RWPE1 (cell line): ENCODE measurements at regions not wholly inside any gene's neighbourhood (a gene's known extent, or its start where the extent isn't known, plus 50 kb on each side); places are given as distances from the start of the nearest gene placed in this dataset.

ENCODE experiments used
- CTCF ChIA-PET: fragments of 350-600 bp; sonication (Branson Sonifier 250); formaldehyde crosslinking; extraction: SDS; loops from one replicate; lab custom pipeline; 2021; lab: Yijun Ruan, JAX
- POLR2A ChIA-PET: fragments of 400-600 bp; formaldehyde crosslinking; extraction: SDS; loops from one replicate; lab custom pipeline; 2020; ENCODE audit warnings: antibody characterized with exemption; ENCODE audit not compliant: low non-redundant PET; lab: Yijun Ruan, JAX
- DNase-seq: peaks from one replicate; pipeline ENCODE4 v3.0.0; 2012; ENCODE audit warnings: low spot score
- H3K27ac ChIP-seq: fragments of 450-650 bp; 2 replicates; pipeline ENCODE4 v1.5.1; 2017
- TF ChIP-seq, protein P1 (sequence below): fragments of 450-650 bp; conservative IDR thresholded peaks from 2 replicates; pipeline ENCODE4 v1.5.1; 2017; ENCODE audit warnings: low read depth, mild to moderate bottlenecking

DNA sequence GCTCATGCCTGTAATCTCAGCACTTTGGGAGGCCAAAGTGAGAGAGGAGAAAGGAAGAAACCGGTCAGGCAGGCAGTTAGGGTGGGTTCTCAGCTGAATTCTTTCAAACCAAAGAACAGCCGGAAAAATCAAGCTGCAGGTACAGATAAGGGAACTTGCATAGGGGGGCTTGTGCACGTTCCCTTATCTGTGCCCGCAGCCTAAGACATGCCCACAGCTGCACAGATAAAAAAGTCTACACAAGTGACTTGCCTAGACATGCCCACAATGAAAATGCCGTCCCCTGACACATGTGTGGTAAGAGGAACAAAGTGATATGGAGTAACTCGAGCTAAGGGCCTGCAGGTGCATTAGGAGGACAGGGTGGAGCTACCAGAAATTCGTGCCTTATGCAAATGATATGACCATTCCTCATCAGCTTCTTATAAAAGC lies 175.8 kb upstream of the SALL4 start:
- CTCF ChIA-PET: no interaction called here
- TF ChIP-seq, protein P1, sequence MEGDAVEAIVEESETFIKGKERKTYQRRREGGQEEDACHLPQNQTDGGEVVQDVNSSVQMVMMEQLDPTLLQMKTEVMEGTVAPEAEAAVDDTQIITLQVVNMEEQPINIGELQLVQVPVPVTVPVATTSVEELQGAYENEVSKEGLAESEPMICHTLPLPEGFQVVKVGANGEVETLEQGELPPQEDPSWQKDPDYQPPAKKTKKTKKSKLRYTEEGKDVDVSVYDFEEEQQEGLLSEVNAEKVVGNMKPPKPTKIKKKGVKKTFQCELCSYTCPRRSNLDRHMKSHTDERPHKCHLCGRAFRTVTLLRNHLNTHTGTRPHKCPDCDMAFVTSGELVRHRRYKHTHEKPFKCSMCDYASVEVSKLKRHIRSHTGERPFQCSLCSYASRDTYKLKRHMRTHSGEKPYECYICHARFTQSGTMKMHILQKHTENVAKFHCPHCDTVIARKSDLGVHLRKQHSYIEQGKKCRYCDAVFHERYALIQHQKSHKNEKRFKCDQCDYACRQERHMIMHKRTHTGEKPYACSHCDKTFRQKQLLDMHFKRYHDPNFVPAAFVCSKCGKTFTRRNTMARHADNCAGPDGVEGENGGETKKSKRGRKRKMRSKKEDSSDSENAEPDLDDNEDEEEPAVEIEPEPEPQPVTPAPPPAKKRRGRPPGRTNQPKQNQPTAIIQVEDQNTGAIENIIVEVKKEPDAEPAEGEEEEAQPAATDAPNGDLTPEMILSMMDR: no peak
- no peak for DNase-seq
- no peak overlapping the region for H3K27ac ChIP-seq
- POLR2A ChIA-PET: interaction anchor here (0.7 kb wide), 1 partner anchor 521 kb away, joined by 11 read pairs; no protein-coding TSS in a partner anchor

DNA sequence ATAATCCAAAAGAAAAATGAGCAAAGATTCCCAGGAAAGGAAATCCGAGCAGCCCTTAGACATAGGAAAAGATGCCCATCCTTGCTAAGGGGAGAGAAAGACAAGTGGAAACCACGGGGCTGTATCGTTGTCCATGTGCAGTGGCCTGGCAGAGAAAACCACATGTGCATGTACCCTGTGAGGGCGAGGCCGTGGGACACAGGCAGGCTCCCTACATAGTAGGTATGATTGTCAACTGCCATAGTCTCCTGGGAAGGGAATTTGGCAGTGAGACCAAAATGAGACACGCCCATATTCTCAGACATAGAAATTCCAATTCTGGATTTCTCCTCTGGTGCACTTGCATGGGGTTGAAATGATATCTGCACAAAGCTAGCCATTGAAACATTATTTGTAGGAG lies 169.7 kb upstream of the SALL4 start:
- TF ChIP-seq, protein P1: no peak
- H3K27ac ChIP-seq: peak overlapping the region; percentile 40; the same call in 1 of the 2 replicates
- DNase-seq: no peak
- ChIA-PET POLR2A (no interaction called here), CTCF (interaction anchor here (0.6 to 0.8 kb wide), 3 partner anchors 12 to 327 kb away, joined by 3 read pairs; no protein-coding TSS in a partner anchor)

DNA sequence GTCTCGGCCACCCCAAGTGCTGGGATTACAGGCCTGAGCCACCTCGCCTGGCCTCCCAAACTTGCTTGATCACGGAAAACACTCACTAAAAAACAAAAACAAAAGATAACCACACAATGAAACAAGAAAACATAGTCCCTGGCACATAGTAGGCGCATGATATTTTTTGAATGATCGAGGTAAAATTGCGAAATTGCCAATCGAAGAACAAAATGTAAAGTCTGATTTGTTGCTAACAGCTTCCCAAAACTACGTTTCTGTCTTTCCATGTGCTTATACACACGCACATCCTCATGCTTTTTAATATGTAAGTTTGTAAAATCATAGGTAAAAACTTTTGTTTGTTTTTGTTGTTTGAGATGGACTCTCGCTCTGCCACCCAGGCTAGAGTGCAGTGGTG lies 168.5 kb upstream of the SALL4 start:
- POLR2A ChIA-PET: no interaction called here
- no peak overlapping the region for H3K27ac ChIP-seq
- CTCF ChIA-PET: interaction anchor here (0.6 kb wide), 1 partner anchor 270 kb away, joined by 3 read pairs; no protein-coding TSS in a partner anchor
- TF ChIP-seq, protein P1: no peak
- DNase-seq: no peak

DNA sequence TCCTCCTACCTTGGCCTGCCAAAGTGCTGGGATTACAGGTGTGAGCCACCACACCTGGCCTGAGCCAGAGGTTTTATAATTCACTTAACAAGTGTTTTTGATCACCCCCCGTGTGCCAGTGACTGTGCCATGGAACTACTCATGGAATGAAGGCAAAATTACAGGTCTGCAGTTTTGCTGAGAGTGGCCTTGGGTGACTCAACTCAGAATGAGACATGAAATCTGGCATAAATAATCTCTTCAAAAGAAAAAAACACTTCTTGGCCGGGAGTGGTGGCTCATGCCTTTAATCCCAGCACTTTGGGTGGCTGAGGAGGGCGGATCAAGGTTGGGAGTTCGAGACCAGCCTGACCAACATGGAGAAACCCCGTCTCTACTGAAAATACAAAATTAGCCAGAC lies 166.9 kb upstream of the SALL4 start:
- CTCF ChIA-PET: interaction anchor here (0.7 kb wide), 1 partner anchor 44 kb away, joined by 3 read pairs; no protein-coding TSS in a partner anchor
- H3K27ac ChIP-seq: no peak overlapping the region
- no peak for DNase-seq
- POLR2A ChIA-PET: no interaction called here
- TF ChIP-seq, protein P1: no peak

DNA sequence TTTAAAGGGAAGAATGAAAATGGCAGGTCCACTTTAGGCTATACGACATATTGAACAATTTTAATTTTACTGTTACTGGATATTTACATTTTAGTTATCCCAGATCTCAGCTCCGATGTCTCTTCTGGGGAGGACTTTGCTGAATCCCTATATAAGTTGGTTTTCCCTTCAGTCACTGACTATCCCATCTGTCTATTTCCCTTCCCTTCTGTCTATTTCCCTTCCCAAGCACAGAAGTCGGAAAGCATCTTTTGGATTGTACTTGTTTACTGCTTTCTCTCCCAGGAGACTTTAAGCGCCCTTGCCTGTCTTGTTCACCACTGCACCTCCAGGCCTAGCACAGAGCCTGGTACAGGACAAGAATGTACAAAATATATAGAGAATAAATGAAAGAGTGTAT lies 165.8 kb upstream of the SALL4 start:
- ChIA-PET POLR2A (no interaction called here), CTCF (interaction anchor here (0.6 kb wide), 1 partner anchor 1220 kb away, joined by 3 read pairs; no protein-coding TSS in a partner anchor)
- no peak for DNase-seq
- TF ChIP-seq, protein P1: no peak
- no peak overlapping the region for H3K27ac ChIP-seq

DNA sequence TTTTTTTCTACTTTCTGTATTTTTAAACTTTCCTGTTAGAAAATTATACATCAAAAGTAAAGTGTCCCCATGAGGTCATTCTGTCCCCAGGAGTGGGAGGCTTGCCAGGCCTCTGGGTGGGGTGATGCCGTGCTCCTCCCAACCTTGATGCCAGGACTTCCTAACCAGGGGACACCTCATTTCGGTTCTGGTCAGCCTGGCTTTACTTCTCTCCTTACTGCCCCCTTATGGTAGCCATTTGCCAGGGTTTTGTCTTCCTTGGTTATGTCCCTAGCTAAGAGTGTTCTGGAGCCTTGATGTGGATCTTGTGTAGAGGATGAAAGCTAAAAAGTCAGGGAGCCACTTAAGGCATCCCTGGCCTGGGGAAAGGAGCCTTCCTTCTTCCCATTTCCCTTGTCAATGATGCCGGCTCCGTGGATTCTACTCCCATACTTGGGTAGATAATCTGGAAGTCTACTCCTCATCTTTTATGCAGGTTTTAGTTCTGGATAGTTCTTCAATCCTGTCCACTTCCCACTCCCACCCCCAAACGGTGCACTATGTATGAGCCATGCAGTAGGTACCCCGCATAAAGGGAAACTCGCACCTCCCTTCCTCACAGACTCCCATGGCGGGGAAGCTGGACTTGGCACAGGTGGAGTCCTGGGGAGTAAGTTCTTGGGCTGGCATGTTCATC lies 164.1 kb upstream of the SALL4 start:
- TF ChIP-seq, protein P1: peak; percentile 67
- CTCF ChIA-PET: interaction anchor here (0.6 to 2.2 kb wide), 22 partner anchors 8 to 375 kb away, joined by 3 to 14 read pairs (median 4); no protein-coding TSS in a partner anchor
- H3K27ac ChIP-seq: no peak overlapping the region
- peak; percentile 57 for DNase-seq
- POLR2A ChIA-PET: no interaction called here
